NCI-H510A treated with DMSO at 0.1 percent for 48 hours (cell line): ENCODE measurements at regions not wholly inside any gene's neighbourhood (a gene's known extent, or its start where the extent isn't known, plus 50 kb on each side); places are given as distances from the start of the nearest gene placed in this dataset.

Experiments
- DNase-seq: peaks from one replicate; lab custom pipeline; 2025; lab: John Stamatoyannopoulos, UW

- DNase-seq, result no peak
These were observed 1331.2 kb upstream of the GBE1 start for GRCh38 chr3:83092521-83093221.

GRCh38 chr3:83076041-83076440, 1314.6 kb upstream of the GBE1 start:
- no peak for DNase-seq

- DNase-seq, result no peak
These were observed 1313.0 kb upstream of the GBE1 start for GRCh38 chr3:83074485-83074884.

GRCh38 chr3:83065851-83066460, 1304.5 kb upstream of the GBE1 start:
- no peak for DNase-seq

GRCh38 chr3:83063446-83063845, 1302.0 kb upstream of the GBE1 start:
- DNase-seq, result no peak

GRCh38 chr3:83048556-83048955, 1287.1 kb upstream of the GBE1 start:
- no peak for DNase-seq

GRCh38 chr3:83039422-83039821, 1278.0 kb upstream of the GBE1 start:
- DNase-seq, result no peak

- DNase-seq, result no peak
These were observed 1274.2 kb upstream of the GBE1 start for GRCh38 chr3:83035704-83036010.

- no peak for DNase-seq
These were observed 1273.6 kb upstream of the GBE1 start for GRCh38 chr3:83034806-83035703.

- DNase-seq, result no peak
These were observed 1271.7 kb upstream of the GBE1 start for GRCh38 chr3:83033133-83033532.

GRCh38 chr3:83023086-83023485, 1261.6 kb upstream of the GBE1 start:
- DNase-seq, result no peak

GRCh38 chr3:83011481-83011880, 1250.0 kb upstream of the GBE1 start:
- no peak for DNase-seq

- peak; percentile 26 for DNase-seq
These were observed 1242.5 kb upstream of the GBE1 start for GRCh38 chr3:83003917-83004316.

GRCh38 chr3:83002869-83003445, 1241.5 kb upstream of the GBE1 start:
- DNase-seq, result peak; percentile 48

- DNase-seq, result no peak
These were observed 1238.3 kb upstream of the GBE1 start for GRCh38 chr3:82999777-83000176.

GRCh38 chr3:82978368-82978767, 1216.9 kb upstream of the GBE1 start:
- peak; percentile 7 for DNase-seq

GRCh38 chr3:82977871-82978270, 1216.4 kb upstream of the GBE1 start:
- DNase-seq, result no peak

- DNase-seq, result no peak
These were observed 1212.3 kb upstream of the GBE1 start for GRCh38 chr3:82973791-82974190.

GRCh38 chr3:82960379-82960778, 1198.9 kb upstream of the GBE1 start:
- DNase-seq, result no peak

GRCh38 chr3:82957696-82958095, 1196.3 kb upstream of the GBE1 start:
- DNase-seq, result no peak

- DNase-seq, result no peak
These were observed 1195.6 kb upstream of the GBE1 start for GRCh38 chr3:82957079-82957478.

- DNase-seq, result no peak
These were observed 1193.0 kb upstream of the GBE1 start for GRCh38 chr3:82954486-82954885.

GRCh38 chr3:82942041-82942440, 1180.6 kb upstream of the GBE1 start:
- DNase-seq, result no peak
